GM18498 (cell line): ENCODE measurements at regions not wholly inside any gene's neighbourhood (a gene's known extent, or its start where the extent isn't known, plus 50 kb on each side); places are given as distances from the start of the nearest gene placed in this dataset.
A peak's percentile ranks its signal among the peaks of the same experiment; 100 is the strongest.

Source experiments
- ATAC-seq: cut with Tn5 transposase; IDR thresholded peaks from one replicate; pipeline ENCODE4 v1.9.1; 2021; ENCODE audit warnings: mild to moderate bottlenecking, moderate library complexity; ENCODE audit not compliant: unreplicated experiment

DNA sequence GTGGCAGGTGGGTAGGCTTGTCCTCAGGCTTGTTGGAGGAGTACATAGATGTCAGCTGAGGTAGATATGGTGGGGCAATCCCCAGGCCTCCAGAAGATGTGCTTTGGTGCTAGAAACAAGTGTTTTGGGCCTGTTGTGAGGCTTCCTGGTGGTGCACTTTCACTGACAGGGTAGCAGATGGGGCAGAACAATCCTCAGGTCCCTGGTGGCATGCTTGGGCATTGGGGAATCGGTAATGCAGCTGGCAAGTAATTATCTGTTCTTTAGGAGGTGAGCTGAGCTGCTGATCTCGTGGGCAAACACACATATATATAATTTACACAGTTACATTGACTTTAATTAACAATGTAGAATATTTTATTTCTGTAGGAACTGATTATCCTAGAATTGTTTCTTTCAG is 458.7 kb downstream of the BMP2 start:
- no peak for ATAC-seq

DNA sequence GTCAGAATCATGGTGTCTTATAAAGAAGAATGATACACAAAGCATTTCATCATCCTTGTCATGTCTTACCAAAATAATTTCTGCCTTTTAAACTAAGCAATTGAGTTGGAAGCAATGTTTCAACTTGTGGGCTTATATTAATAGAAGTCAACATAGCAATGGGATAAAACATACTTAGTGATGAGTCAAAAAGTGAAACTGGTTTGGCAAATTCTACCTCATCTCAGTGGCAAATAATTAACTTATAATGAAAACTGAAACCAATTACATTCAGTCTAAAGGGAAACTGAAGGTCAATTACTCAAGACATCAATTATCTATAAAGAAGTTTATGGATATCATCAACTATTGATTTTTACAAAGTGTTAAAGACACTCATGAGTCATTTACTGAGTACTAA is 463.8 kb downstream of the BMP2 start:
- no peak for ATAC-seq

DNA sequence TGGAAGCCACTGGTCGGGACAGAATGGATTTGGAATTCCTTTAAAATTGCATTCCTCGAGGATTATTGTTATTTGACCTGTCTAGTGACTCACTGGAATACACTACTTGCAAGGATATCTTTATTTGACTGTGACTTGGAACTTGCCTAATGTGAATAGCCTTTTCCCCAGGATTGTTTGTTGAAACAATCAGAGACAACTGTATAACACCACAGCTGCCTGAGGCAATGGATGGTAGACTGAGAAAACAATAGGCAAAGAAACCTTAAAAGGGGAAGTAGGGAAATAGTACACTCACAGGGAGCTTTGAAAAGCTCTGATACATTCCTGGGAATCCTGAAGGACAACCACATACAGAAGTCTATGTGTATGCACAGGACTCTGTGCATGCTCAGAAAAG is 465.3 kb downstream of the BMP2 start:
- ATAC-seq = no peak

DNA sequence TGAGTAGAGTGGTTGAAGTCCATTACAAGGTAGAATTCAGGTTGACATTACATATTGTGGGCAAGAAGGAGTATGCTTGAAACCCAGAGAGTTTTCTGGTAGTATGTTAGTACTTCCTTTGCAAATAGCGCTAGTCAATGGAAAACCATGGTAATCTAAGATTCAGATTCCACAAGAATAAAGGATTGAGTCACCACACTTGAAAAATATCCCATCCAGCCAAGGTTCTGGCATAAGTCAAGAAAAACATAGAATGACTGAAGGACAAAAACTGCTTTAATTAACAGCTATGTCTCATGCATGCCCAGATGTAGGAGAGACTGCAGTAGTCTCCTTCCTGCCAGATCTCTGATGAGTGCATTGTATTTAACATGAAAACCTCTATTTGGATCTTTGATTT is 469.8 kb downstream of the BMP2 start:
- ATAC-seq = no peak

DNA sequence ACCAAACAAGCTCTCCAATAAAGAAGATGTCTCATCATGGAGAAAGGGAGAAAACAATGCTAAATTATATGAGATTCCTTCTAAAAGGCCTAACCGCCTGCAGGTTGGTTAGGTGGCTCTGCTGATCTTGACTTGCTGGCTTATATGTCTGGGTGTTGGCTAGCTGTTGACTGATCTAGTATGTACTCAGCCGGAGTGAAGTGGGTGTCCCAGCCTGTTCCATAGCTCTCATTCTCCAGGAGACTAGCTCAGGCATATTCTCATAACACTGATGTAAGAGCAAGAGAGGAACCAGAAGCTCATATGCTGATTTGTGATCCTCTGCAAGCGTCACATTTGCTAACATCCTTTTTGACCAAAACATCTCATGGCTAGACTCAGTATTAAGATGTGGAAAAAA is 473.0 kb downstream of the BMP2 start:
- ATAC-seq = no peak

DNA sequence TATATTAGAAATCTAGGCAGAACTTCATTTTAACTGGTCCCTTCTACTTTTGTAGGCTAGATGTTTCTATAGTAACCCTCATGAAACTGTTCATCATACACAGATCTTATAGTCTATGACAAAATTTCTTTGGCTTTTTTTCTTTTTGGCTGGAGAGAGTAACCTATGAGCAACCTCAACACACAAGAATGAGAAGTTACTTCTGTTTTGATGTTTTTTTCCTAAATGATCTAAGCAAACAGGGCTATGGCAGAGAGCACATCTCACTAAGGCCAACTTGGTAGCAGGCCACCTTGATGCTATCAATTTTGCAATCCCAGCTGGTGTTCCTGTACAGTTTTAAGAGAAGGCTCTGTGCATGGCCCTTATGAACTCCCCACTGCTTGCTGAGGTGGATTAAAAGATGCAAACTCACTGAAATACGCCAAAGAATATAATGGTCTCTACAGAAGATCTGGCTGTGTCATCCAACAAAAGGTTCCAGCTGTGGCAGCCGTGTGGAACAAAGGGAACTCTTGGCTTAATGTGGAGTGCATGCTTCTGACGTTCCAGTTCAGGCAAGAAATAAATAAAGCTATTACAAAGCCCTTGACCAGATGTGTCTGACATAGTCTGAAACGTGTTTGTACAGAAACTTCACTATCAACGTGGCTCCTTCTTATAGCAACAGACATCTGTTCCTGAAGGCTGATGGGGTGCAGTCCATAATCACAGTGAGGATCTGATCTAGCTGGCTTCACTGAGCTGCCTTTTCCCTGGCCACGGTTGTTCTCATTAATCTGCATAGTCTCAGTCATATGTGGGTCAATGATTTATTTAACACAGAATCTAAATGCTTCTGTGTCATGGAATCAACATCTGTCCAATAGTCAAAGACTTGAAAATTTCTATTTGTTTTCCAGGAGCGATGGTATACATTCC is 481.1 kb downstream of the BMP2 start:
- no peak for ATAC-seq

DNA sequence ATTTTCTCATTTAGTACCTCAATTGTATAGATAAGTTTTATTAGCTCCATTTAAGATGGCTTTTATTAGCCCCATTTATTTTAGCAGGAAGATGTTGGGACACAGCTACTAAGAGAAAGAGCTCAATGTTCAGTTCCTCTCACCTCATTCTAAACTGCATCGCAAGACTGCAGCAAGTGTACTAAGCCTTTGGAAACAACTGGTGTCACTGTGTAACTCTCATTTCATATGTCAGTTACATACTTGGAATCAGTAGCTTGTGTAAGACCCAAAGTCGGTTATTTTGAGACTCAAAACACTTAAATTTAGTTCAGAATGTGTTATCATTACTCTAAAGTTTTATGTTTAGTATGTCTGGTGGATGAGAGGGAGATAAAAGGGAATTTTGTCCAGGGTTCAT is 482.9 kb downstream of the BMP2 start:
- ATAC-seq = no peak

DNA sequence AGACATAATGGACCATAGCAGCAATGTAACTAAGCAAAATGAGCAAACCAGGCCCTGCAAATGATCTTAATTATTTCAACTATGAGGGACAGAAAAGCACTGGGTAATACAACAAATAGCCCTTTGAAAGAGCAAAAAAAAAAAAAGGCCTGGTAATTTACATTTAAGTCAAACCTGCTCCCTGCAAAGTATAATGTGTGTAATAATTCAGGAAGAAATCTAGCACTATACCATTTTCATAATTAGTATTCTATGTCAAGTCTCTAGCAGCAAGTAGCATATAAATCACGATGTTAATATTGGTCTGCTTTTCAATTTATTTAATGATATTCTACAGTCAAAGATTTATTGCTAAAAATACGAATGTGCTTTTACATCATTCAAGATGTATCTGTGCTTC is 489.6 kb downstream of the BMP2 start:
- ATAC-seq = no peak

DNA sequence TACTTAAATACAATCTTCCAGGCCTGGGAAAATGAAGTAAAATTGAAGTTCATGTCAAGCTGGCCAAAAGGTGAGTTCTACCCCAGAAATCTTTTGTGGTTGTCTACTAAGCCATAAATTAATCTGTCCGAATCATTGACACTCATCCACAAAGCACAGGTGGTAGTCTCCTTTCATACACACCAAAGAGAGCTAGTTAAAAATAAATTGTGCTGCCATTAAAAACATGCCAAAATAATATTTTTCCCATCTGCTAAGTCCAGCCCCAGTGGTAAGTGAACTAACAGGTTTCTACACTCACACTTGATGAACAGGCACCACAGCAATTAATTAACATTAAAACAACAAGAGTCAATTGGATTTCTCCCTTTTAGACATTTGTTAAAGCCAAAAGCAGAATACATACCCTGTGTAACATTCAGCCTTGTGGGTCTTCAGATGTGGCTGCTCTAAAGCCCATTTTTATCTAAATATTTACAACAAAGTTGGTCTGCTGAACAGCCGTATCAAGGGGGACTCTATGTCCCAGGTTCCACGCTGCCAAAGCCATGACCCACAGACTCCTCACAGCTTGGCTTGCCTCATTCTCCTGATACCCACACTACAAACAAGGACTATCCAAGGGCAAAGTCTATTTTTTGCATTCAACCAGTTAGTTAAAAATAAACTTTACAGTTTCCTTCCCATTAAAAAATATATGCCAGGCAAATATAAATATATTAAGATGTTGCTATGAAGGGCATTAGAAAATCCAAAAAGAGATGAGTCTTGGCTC is 490.4 kb downstream of the BMP2 start:
- no peak for ATAC-seq

DNA sequence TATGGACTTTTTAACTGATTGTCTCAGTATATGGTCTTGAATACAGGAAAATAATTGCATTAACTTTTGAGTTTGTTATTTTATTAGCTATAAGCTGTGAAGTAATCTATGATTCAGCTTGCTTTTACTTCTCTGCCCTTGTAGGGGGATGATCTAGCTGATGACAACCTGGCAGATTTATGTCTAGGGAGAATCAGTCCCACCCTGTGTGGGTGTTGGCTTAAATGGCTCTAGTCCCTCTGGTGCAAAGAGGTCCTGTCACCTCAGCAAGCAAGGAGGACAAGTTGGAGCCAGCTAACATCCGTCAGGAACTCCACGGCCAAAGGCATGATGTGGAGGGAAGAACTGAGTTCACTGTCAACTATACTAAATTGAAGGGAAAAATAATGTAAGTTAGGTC is 495.3 kb downstream of the BMP2 start:
- no peak for ATAC-seq

DNA sequence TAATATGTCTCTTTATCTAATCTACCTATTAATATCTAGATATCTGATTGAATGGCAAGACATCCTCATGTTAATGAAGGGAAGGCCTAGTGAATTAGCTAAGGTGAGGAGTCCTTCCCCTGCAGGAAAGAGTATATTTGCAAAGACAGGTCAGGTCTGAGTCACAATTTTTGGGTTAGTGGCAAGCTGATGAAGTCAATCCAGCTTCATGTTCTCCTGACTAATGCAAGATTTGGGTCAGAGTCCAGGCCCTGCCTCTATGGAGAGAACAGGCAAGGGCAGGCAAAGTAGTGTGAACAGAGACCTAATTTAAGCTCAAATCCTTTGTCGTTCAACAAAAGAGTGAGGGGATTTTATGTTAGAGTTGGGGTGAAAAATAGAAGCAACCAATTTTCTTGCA is 496.7 kb downstream of the BMP2 start:
- ATAC-seq = no peak

DNA sequence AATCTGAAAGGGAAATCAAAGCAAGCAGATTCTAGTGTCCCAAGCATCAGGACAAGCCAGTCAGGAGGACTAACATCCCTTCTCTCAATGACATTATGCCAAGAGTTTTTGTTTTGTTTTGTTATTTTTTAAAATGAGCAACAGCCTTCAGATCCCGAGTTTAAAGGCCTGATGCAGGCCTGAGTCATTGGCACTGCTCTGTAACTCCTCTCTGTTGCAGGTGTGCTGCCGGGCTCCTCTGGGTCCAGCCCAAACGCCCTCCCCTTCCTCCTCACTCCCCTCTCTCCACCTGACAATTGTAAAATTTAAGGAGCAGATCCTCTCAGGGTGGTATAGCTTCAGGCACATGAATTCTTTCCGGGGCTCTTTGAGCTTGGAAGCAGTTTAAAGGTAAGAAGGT is 502.0 kb downstream of the BMP2 start:
- ATAC-seq = no peak

DNA sequence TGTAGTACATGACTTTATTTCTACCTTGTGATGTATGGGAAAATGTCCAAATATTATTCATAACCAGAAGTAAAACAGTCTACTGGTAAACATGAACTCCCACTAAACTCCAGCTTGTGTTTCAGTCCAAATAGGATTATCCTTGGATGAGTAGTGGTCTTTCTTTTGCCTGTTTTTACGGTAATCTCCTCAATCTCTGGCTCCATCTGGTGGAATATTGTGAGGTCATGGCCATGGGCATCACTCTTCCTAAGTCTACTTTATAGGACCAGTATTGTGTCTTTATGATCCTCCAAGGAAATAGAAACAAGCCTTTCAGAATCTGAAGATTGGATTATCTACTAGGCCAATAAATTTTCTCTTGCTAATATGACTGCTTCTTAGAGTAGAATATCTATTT is 505.0 kb downstream of the BMP2 start:
- no peak for ATAC-seq

DNA sequence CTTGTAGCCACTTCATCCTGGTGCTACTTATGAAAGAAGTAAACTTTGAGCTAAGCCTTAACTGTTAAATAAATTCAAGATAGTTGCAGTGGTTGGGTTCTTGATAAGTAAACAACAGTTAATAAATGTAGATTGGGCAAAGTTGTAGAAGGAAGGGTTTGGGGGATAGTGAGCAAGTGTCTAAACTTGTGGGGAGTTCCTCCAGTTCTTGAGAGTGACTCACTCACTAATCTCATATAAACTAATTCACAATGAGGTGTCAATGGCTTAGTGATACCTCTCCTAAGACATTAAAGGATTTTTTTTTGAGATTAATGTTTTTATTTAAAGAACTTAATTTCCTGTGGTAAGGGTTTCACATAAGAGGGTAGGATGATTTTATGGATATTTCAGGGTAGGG is 507.4 kb downstream of the BMP2 start:
- no peak for ATAC-seq

DNA sequence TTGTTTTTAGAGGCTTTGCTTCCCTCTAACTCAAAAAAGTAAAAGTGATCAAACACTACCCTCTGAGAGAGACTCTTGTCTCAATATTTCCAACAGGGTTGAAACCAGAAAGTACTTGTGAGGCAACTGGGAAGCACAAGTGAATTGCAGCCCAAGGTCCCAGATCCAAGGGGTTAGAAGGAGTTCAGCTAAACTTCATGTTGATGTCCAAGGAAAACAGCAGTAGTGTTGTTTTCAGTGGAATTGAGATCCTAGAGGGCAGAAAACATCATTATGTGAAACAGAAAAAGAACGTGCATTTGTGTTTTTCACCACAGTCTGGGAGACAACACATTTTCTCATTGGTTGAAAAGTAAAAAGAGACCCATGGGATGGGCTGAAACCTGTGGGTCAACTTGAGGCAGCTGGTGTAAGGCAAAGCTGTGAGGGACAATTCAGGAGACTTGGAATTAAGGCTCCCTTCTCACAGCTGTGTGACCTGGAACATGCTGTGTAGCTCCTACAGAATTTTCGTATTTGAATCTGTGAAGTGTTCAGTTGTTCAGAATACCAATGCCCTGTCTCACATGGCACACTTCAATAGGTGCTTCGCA is 508.3 kb downstream of the BMP2 start:
- no peak for ATAC-seq

DNA sequence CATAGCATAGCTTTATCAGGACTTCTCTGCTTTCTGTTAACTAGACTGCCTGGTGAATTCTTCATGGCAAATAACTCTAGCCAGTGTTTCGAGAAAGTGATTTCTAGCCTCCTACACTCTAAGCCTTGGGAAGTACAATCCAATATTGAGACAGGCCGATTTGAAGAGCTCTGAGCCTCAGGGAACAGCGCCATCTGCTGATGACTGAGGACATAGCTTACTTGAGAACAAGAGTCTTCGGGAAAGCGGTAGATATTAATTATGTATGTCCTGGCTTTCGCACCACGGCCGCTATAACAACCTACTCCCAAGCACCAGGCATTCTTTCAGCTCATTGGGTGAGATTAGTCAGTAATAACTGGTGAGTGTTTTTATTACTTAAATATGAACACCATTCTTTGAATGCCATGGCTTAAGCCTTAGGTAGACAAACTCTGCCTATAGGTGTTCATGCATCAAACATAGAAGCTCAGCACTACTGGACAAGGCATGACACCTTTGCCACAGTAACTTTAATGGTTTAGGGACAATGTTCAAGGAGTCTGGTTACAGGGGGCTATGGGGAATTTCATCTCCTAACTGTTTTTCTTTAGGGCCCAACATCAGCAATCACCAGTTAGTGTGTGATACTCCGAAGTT is 518.6 kb downstream of the BMP2 start:
- ATAC-seq = peak; percentile 69

DNA sequence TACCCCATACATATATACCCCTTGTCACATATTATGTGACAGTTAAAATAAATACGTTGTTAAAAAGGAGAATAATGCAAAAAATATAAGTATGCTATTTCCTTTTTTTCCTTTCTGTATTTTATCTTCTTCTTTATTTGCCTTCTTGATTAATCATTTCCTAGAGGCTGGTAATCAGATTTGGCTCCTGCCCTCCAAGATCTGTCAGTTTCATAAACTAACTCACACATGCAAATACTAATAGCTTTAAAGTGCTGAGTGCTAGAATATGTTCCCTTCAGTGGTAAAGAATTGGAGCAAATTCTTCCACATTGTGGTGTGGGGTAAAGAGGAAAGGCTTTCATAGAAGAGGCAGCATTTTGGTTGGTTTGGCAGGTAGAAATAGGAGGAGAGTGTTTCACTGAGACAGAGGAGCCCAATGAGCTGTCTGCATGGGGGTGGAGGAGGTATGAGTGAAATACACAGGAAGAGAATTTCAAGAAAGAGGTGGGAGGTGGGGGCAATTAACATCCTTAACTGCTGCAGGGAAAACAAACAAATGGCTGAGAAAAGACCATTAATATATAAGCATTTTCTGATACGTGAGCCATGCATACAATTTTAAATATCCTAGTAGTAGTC is 523.9 kb downstream of the BMP2 start:
- no peak for ATAC-seq

DNA sequence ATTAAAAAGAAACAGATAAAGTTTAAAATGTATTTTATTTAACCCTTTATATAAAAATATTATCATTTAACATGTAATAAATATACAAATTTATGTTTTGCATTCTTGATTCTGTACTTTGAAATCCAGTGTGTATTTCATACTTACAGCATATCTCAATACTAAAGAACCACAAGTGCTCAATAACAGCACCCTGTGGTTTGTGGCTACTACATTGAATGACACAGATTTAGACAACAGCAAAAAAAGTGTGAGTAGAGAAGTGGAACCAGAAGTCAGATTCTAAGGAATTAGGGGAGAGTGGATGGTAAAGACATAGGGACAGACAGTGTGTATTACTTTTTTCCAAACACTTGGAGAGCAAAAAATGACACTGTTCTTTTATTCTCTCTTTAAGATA is 524.5 kb downstream of the BMP2 start:
- no peak for ATAC-seq

DNA sequence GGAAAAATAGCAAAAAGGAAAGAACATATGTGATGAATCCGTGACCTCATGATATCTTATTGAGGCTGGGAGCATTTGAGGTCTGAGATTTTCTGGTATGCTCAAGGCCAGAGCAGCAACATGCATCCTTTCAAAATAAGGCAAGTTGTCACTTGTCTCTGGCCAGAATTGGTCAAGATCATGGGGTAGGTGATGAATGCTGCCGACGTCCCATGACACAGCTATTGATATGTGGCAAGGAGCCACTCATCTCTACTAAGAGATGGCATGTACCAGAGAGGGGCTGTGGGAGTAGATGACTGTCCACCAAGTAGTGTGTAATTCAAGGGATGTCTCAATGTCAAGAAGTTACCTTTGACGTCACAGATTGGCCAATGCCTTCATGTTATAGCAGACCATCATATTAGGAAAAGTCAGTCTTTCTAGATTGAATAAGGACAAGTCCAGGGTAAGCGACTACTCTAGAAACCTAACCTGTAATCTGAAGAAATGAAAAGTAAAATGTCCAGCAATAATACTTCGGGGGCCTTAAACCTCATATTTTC is 527.4 kb downstream of the BMP2 start:
- no peak for ATAC-seq

DNA sequence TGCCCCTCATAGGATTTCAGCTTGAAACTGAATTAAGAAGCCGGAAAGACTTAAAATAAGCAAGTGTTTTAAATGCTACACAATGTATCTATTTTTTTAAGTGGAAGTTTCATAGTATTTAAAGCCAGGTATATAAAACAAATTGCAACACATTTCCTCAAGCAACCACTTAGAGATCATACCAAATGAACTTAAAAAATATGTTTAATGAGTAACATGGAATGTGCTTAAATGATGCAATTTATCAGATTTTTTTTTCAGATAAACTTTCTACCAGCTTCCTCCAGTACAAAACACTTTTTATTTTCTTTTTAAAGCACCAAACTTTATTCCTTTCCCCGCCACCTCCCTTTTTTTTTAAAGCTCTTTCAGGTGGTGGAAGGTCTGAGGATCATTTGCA is 534.3 kb downstream of the BMP2 start:
- ATAC-seq = no peak

DNA sequence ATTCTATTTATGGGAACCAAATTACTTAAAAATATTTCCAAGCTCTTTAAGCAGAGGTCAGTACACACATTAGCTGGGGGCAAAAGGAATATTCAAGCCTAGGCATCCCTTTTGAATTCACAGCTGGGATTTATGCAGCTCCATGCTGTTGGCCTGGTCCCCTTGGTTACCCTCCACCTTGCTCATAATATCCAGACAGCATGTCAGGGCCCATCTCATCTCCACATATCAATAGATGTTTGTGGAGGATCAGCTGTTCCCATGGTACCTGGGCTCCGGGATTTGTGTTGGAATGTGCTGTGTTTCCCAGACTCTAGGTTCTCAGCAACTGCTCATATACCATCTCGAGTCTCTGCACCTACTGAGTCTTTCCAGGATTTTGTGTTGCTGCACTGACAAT is 534.8 kb downstream of the BMP2 start:
- ATAC-seq = no peak
